ENCODE measurements at regions not wholly inside any gene's neighbourhood (a gene's known extent, or its start where the extent isn't known, plus 50 kb on each side); places are given as distances from the start of the nearest gene placed in this dataset.
"Not testable (repeated sequence)": the region's sequence is repeated elsewhere in the genome, so short reads cannot be mapped to it uniquely, and the experiment has no call there.

DNA sequence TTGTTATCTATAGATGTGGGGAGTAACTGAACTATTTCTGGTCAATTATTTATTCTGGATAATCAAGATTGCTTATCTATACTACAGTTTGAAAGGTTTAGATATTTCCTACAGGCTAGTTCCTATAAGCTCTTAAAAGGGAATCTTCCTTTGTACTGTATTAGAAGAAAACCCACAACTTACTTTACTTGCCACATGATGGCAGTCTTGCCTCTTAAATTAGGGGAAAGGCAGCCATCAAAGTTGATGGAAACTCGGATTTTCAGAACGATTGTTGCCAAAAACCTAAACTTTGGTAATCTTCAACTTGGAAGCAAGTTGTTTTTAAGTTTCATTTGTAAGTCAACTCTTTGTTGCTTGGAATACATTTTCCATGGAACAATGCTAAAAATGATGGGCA lies 77.2 kb upstream of the AGTPBP1 start:
- TF ChIP-seq JUN (CRISPR knock-in tag; IDR thresholded peaks at IDR 0.05); NR1H2 (CRISPR knock-in tag; IDR thresholded peaks at IDR 0.05); GRHL2 (CRISPR knock-in tag; IDR thresholded peaks at IDR 0.05; ENCODE audit: insufficient replicate concordance, severe bottlenecking); NFYB (CRISPR knock-in tag; conservative IDR thresholded peaks at IDR 0.05; ENCODE audit: low read depth); SMAD4 (CRISPR knock-in tag; IDR thresholded peaks at IDR 0.05): not testable (repeated sequence)
- TF ChIP-seq, protein P1, sequence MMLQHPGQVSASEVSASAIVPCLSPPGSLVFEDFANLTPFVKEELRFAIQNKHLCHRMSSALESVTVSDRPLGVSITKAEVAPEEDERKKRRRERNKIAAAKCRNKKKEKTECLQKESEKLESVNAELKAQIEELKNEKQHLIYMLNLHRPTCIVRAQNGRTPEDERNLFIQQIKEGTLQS (CRISPR knock-in tag; conservative IDR thresholded peaks at IDR 0.05): not testable (repeated sequence)
- TF ChIP-seq, protein P2, sequence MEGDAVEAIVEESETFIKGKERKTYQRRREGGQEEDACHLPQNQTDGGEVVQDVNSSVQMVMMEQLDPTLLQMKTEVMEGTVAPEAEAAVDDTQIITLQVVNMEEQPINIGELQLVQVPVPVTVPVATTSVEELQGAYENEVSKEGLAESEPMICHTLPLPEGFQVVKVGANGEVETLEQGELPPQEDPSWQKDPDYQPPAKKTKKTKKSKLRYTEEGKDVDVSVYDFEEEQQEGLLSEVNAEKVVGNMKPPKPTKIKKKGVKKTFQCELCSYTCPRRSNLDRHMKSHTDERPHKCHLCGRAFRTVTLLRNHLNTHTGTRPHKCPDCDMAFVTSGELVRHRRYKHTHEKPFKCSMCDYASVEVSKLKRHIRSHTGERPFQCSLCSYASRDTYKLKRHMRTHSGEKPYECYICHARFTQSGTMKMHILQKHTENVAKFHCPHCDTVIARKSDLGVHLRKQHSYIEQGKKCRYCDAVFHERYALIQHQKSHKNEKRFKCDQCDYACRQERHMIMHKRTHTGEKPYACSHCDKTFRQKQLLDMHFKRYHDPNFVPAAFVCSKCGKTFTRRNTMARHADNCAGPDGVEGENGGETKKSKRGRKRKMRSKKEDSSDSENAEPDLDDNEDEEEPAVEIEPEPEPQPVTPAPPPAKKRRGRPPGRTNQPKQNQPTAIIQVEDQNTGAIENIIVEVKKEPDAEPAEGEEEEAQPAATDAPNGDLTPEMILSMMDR (IDR thresholded peaks at IDR 0.05): 0 out of 2 replicates have a peak, but pooled peaks have one; percentile 29
- TF ChIP-seq, protein P3, sequence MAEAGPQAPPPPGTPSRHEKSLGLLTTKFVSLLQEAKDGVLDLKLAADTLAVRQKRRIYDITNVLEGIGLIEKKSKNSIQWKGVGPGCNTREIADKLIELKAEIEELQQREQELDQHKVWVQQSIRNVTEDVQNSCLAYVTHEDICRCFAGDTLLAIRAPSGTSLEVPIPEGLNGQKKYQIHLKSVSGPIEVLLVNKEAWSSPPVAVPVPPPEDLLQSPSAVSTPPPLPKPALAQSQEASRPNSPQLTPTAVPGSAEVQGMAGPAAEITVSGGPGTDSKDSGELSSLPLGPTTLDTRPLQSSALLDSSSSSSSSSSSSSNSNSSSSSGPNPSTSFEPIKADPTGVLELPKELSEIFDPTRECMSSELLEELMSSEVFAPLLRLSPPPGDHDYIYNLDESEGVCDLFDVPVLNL (CRISPR knock-in tag; IDR thresholded peaks at IDR 0.05; ENCODE audit: borderline replicate concordance, low read depth): not testable (repeated sequence)
- TF ChIP-seq, protein P4, sequence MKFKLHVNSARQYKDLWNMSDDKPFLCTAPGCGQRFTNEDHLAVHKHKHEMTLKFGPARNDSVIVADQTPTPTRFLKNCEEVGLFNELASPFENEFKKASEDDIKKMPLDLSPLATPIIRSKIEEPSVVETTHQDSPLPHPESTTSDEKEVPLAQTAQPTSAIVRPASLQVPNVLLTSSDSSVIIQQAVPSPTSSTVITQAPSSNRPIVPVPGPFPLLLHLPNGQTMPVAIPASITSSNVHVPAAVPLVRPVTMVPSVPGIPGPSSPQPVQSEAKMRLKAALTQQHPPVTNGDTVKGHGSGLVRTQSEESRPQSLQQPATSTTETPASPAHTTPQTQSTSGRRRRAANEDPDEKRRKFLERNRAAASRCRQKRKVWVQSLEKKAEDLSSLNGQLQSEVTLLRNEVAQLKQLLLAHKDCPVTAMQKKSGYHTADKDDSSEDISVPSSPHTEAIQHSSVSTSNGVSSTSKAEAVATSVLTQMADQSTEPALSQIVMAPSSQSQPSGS (CRISPR knock-in tag; IDR thresholded peaks at IDR 0.05; ENCODE audit: borderline replicate concordance, low read depth): not testable (repeated sequence)
